ENCODE measurements at regions not wholly inside any gene's neighbourhood (a gene's known extent, or its start where the extent isn't known, plus 50 kb on each side); places are given as distances from the start of the nearest gene placed in this dataset.
"Not testable (repeated sequence)": the region's sequence is repeated elsewhere in the genome, so short reads cannot be mapped to it uniquely, and the experiment has no call there.

GRCh38 chr6:8361259-8361658 lies 74.1 kb downstream of the SLC35B3 start:
- DNase-seq = no peak

DNA sequence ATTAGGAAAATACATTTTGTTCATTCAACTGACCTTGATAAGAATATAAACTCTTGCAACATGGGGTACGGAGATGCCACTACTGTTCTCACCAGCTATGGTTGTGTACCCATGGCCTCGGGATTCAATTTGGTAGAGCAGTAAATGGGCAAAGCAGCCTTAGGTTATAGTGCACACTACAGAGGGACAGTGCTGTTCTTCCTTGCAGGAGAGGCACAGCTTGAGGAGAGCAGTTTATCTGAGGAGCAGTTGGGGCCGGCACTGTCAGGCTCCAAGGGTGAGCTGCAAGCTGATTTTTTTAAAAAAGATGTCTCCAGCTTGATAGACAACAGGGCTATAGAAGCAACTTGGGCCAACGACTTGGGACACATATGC lies 82.4 kb downstream of the SLC35B3 start:
- DNase-seq = no peak

DNA sequence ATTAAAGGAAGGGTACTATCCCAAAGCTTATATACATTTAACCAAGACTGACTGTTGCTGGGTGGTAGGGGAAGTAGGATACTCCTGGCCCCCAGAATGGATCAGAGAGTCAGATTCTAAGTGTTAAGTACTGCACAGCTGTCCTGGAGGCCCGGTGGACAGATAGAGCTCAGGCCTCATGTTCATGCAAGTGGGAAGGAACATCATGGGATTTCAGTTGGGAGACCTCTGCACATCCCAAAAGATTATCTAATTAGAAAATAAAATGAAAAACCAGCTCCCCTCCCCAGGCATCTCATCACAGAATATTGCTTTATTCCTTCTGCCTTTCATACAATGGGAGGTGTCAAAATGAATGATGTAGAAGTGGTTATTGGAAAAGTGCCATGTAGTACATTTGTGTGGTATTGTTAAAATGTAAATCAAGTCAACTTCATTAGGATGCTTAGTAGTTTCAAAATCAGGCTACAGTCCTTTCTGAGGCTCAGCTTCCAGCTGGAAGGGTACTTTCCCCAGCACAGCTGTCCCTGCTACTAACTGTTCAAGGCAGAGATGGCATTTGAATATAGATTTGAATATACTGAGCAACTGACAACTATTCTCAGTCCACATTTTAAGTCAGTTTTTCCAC lies 82.9 kb downstream of the SLC35B3 start:
- no peak for DNase-seq

- DNase-seq = no peak
These were observed 91.7 kb downstream of the SLC35B3 start for GRCh38 chr6:8343600-8343999.

DNA sequence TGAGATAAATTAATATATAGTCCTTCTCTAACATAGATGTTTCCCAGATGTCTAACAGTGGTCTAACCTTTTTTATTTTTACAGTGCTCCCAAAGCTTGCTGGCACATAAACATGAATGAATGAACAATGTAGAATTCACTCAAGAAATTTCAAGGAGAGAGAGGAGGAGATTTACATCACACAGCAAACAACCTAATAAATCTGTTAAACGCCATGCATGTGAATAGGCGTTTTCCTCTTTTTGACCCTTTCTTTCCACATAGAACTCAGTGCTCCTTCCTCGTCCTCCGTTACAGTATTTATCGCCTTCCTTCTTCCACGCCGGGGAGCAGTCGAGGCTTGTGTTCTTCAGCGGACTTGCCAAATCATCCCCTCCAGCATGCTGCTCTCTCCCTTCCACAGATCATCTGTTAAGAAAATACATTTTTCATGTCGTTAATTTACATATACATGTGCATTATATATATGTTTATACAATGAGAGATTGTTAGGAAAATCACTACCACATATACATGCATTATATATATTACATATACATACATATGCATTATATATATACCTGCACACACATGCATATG lies 93.0 kb downstream of the SLC35B3 start:
- DNase-seq = no peak

- no peak for DNase-seq
These were observed 98.2 kb downstream of the SLC35B3 start for GRCh38 chr6:8337147-8337546.

DNA sequence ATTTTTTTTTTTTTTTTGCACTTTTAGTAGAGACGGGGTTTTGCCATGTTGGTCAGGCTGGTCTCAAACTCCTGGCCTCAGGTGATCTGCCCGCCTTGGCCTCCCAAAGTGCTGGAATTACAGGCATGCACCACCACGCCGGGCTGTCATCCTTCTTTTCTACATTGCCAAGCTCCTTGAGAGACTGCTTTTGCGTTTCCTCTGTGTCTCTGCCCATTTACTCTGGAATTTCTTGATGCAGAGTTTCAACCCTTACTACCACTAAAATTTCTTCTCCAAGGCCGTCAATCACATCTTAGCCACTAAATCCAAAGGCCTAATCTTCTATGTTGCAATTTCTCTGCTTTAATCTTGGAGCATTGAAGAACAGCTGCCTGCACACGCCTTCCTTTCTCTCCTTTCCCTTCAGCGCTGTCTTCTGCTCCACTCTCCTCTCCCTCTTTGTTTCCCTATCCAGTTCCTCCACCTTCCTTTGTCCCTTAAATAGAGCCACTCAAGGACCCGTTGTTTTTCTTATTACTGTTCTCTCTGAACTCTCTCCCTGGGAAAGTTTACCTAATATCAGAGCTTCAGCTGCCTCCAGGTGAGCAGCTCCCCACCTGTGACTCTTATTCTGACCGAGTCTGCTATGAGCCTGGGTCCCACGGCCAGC lies 98.8 kb downstream of the SLC35B3 start:
- DNase-seq = no peak

DNA sequence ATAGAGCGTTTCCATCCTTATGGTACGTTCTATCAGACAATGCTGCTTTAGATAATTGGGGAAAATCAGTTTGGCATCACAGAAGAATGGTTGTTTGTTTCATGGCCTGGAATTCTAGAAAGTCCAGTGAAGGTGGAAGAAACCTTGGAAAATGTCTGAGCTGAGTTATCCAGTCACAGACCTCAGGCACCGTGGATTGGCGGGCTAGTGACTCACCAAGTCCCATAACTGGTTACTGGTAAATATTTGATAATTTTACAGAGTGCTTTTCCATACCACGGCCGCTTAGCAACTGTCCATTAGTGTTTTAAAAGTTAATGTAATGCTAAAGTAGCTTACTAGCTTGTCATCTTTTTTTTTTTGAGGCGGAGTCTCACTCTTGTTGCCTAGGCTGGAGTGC lies 99.4 kb downstream of the SLC35B3 start:
- DNase-seq = no peak

DNA sequence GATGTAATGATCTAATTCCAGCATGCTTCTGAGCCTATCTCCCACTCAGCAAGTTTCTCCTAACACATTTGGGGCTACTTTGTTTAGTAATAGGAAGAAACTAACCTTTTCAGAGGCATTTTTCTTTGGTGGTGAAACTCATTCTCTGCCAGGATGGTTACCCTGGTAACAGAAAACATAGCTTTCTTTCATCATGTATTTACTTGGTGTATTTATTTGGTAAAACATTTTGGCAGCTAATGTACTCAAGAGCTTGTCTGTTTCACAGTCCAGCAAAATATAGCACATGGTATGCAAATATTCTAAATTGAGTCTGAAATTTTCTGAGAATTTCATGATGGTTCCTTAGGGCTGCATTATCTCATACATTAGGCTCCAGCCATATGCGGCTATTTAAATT lies 100.0 kb downstream of the SLC35B3 start:
- DNase-seq = no peak

DNA sequence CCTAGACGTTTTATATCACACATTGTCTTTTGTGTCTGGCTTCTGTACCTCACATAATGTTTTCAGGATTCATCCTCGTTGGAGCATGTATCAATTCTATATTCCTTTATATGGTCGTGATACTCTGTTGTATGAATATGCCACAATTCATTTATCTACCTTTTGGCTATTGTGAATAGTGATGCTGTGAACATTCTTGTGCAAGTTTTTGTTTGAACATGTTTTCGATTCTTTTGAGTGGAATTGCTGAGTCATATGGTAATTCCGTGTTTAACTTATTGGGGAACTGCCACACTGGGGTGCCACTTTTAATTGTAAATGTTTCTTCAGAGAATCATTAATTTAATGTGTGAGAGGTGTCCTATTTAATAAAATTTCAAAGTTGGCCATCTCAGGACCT lies 101.2 kb downstream of the SLC35B3 start:
- no peak for DNase-seq

- no peak for DNase-seq
These were observed 105.8 kb downstream of the SLC35B3 start for GRCh38 chr6:8329562-8329961.

DNA sequence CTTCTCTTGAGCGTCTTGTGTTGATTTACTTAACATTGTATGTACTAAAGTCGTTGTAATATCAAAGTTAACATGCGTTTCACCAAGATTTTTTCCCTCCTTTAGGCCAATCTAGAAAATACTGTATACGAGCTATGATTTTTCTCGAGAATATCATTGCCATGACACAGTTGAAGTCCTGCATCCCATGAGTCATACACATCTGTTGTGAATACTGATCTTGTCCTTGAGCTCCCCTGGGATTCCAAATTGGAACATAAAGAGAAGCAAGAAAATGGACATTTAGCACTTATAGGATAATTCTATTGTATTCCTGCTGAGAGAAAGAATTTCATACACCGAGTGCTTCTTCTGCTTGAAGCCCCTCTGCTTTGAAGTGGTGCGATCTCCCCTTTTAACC lies 109.6 kb downstream of the SLC35B3 start:
- no peak for DNase-seq

DNA sequence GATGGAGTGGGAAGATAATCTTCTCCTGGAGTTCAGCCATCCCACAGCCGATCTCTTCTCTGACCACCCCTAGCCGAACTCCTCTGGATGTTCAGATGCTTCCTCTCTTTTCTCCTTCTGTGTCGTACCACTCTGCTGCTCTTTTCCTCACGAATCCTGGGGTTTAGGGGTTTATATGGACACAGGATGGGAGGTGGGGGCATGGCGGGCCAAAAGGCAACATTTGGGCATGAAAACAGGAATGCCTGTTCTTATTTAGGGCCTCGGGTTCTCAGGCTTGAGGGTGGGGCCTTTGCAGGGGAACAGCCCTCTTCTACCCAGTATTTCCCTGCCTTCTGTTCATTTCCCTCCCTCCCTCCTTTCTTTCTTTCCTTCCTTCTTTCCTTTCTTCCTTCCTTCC lies 112.7 kb downstream of the SLC35B3 start:
- DNase-seq = no peak

- no peak for DNase-seq
These were observed 113.5 kb downstream of the SLC35B3 start for GRCh38 chr6:8321671-8322404.

DNA sequence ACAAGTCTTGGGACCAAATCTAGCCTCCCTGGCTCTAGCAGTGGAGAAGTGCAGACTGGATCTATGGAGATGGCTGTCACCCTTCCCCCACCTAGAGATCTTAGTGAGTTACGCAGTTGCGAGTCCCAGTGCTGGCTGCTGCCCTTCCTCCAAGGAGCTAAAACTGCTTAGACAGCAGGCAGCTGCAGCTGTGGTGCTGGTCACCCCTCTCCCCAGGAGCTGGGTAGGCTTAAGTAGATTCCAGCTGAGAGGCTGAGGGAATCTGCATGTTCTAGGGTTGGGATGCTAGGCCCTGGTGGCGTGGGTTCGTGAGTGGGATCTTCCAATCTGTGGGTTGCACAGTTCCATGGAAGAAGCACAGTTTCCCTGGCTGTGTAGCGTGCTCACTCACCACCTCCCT lies 120.2 kb downstream of the SLC35B3 start:
- no peak for DNase-seq

DNA sequence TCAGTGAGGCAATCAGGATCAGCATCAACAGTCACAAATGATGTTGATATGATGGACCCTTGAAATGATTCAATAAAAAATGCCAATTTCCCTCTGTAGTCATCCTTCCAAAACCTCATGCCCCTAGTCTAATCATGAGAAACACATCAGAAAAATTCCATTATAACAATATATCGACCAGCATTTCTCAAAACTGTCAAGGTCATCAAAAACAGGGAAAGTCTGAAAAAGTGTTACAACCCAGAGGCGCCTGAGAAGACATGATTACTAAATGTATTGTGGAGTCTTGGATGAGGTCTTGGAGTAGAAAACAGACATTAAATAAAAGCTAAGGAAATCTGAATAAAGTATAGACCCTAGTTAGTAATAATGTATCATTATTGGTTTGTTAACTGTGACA lies 133.8 kb downstream of the SLC35B3 start:
- no peak for DNase-seq

GRCh38 chr6:8299034-8299433 lies 136.3 kb downstream of the SLC35B3 start:
- no peak for DNase-seq

GRCh38 chr6:8282946-8283345 lies 152.4 kb downstream of the SLC35B3 start:
- not testable (repeated sequence) for DNase-seq

GRCh38 chr6:8282380-8282779 lies 153.0 kb downstream of the SLC35B3 start:
- no peak for DNase-seq

- DNase-seq = no peak
These were observed 156.1 kb downstream of the SLC35B3 start for GRCh38 chr6:8279041-8279805.

DNA sequence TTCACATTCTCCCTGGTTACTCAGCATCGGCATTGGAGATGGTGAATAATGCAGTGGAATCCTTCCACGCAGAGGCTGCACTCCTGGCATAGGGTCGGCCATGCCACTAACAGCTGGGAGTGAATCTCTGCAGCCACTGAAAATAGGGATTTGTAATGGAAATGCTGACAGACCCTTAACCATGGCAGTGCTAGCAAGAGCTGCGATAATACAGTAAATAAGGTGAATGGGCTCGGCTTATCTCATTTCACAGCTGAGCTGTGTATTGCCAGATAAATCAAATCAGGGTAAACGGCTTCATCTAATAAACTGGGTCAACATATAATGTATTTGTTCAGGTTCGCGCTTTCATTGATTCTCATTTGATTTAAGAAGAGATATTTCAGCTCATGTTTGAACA lies 156.8 kb downstream of the SLC35B3 start:
- no peak for DNase-seq

DNA sequence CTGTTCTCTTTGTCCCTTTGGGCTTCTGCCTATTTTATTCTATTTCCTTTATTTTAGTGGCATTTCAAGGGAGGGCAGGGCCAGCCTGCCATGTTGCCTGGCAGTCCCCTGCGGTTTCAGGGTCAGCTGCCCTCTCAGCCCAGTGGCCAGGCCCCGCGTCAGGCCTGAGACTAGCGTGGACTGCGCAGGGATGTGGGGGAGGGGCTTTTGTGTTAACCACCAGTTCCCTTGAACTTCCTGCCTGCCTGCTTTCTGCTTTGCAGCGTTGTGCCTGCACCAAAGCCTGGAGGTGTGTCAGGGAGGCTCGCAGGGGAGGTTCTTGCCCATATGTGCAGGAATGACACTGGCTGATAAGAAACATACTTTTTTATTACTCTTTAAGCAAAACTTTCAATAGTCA lies 157.6 kb downstream of the SLC35B3 start:
- no peak for DNase-seq

Data from amygdala (tissue), 56 donors.